CD4-positive, alpha-beta T cell (primary cell): ENCODE measurements at regions not wholly inside any gene's neighbourhood (a gene's known extent, or its start where the extent isn't known, plus 50 kb on each side); places are given as distances from the start of the nearest gene placed in this dataset.

Experiments used
- ATAC-seq: fragments of 200-7000 bp; cut with Tn5 transposase; one replicate; pipeline ENCODE4 v1.10.0; 2022; ENCODE audit warnings: mild to moderate bottlenecking; ENCODE audit not compliant: poor library complexity
- CTCF ChIA-PET: fragments of 350-600 bp; sonication (Branson Sonifier 250); formaldehyde crosslinking; loops from one replicate; lab custom pipeline; 2021; ENCODE audit warnings: antibody characterized with exemption, inconsistent platforms; lab: Charles Lee
- POLR2A ChIA-PET: fragments of 350-600 bp; sonication (Branson Sonifier 250); formaldehyde crosslinking; loops from one replicate; lab custom pipeline; 2021; ENCODE audit warnings: antibody characterized with exemption, inconsistent platforms; lab: Charles Lee
- DNase-seq, 14 experiments: peaks; one replicate each; pipeline ENCODE4 v3.0.0-alpha.2; 2013 to 2020; ENCODE audit warnings: mixed read lengths in 2 of 14
- H3K27ac ChIP-seq, 2 donors: one replicate each; pipeline versions ENCODE4 v1.5.1 to v1.7.0; 2013; ENCODE audit warnings: low read length in 2 of 2, low read depth in 1 of 2, mild to moderate bottlenecking in 1 of 2
- H3K27me3 ChIP-seq, 2 experiments: 1 replicate in 1 of 2; 2 replicates in 1 of 2; pipeline versions ENCODE4 v1.6.1 to v1.7.0; 2013; ENCODE audit warnings: low read length in 2 of 2, control low read depth in 1 of 2, mild to moderate bottlenecking in 1 of 2, moderate library complexity in 1 of 2; ENCODE audit not compliant: insufficient read depth in 2 of 2, control insufficient read depth in 1 of 2
- H3K36me3 ChIP-seq: one replicate; pipeline ENCODE4 v1.6.1; 2013; ENCODE audit warnings: low read length, control low read depth; ENCODE audit not compliant: insufficient read depth
- H3K4me1 ChIP-seq: one replicate; pipeline ENCODE4 v1.6.1; 2013; ENCODE audit warnings: low read length, control low read depth; ENCODE audit not compliant: insufficient read depth
- H3K4me3 ChIP-seq: one replicate; pipeline ENCODE4 v1.5.1; 2013; ENCODE audit warnings: mild to moderate bottlenecking, low read length, moderate library complexity
- H3K9me3 ChIP-seq, 2 experiments: 1 replicate in 1 of 2; 2 replicates in 1 of 2; pipeline versions ENCODE4 v1.6.1 to v1.7.0; 2013; ENCODE audit warnings: low read length in 2 of 2, mild to moderate bottlenecking in 2 of 2, control low read depth in 1 of 2, moderate library complexity in 1 of 2; ENCODE audit not compliant: control insufficient read depth in 1 of 2, insufficient read depth in 1 of 2
- H3K27ac Mint-ChIP-seq: one replicate; pipeline ENCODE4 v1.8.0; 2020; ENCODE audit warnings: mixed read lengths
- H3K27me3 Mint-ChIP-seq: one replicate; pipeline ENCODE4 v1.8.0; 2021; ENCODE audit warnings: mixed read lengths
- H3K36me3 Mint-ChIP-seq: one replicate; pipeline ENCODE4 v1.8.0; 2021; ENCODE audit warnings: low read depth, mixed read lengths
- H3K4me1 Mint-ChIP-seq: one replicate; pipeline ENCODE4 v1.8.0; 2021; ENCODE audit warnings: low read depth, mixed read lengths
- H3K4me3 Mint-ChIP-seq: one replicate; pipeline ENCODE4 v1.8.0; 2020; ENCODE audit warnings: mild to moderate bottlenecking, mixed read lengths
- H3K9me3 Mint-ChIP-seq: one replicate; pipeline ENCODE4 v1.8.0; 2020; ENCODE audit warnings: mixed read lengths
- CTCF ChIP-seq: fragments of 200-600 bp; IDR thresholded peaks from one replicate; pipeline ENCODE4 v1.8.0; 2022; ENCODE audit warnings: antibody characterized with exemption, mild to moderate bottlenecking
- intact Hi-C, 2 experiments: fragments of 100-400 bp; cut with DNase I in 1 of 2; cut with micrococcal nuclease in 1 of 2; formaldehyde crosslinking; loops; one replicate each; pipeline versions ENCODE4 v1.15.1 to v1.9.0; 2023 to 2025; cut with DNase I, micrococcal nuclease

- CTCF ChIA-PET = no interaction called here
- no peak for ATAC-seq
- TF ChIP-seq CTCF = no peak
These were observed 179.6 kb downstream of the DSC3 start for GRCh38 chr18:30862900-30863299.

GRCh38 chr18:30860741-30861140 lies 181.8 kb downstream of the DSC3 start:
- no peaks in the 10 kb centered on the region for H3K4me1 Mint-ChIP-seq
- no peak for ATAC-seq
- no peak for DNase-seq
- H3K9me3 Mint-ChIP-seq = peaks cover 7% of the 10 kb centered on the region
- intact Hi-C loops = no loop called here
- Histone ChIP-seq H3K27me3 (no peaks in the 10 kb centered on the region), H3K9me3 (no peaks in the 10 kb centered on the region), H3K4me1 (no peaks in the 10 kb centered on the region), H3K4me3 (no peak overlapping the region), H3K36me3 (no peaks in the 10 kb centered on the region), H3K27ac (no peak overlapping the region)
- CTCF ChIA-PET = no interaction called here
- TF ChIP-seq CTCF = no peak
- no peaks in the 10 kb centered on the region for H3K36me3 Mint-ChIP-seq
- no peak overlapping the region for H3K27ac Mint-ChIP-seq
- POLR2A ChIA-PET = no interaction called here
- H3K27me3 Mint-ChIP-seq = no peaks in the 10 kb centered on the region
- no peak overlapping the region for H3K4me3 Mint-ChIP-seq

More at GRCh38 chr18:30862900-30863299, 179.6 kb downstream of the DSC3 start:
- Mint-ChIP-seq H3K9me3 (peaks cover 7% of the 10 kb centered on the region), H3K4me3 (no peak overlapping the region), H3K27me3 (no peaks in the 10 kb centered on the region), H3K27ac (no peak overlapping the region), H3K36me3 (no peaks in the 10 kb centered on the region), H3K4me1 (no peaks in the 10 kb centered on the region)
- H3K4me1 ChIP-seq = no peaks in the 10 kb centered on the region
- intact Hi-C loops = no loop called here
- H3K27ac ChIP-seq = no peak overlapping the region
- H3K36me3 ChIP-seq = no peaks in the 10 kb centered on the region
- H3K4me3 ChIP-seq = no peak overlapping the region
- POLR2A ChIA-PET = no interaction called here
- no peaks in the 10 kb centered on the region for H3K9me3 ChIP-seq
- DNase-seq = no peak
- H3K27me3 ChIP-seq = no peaks in the 10 kb centered on the region

- ChIA-PET CTCF (no interaction called here), POLR2A (no interaction called here)
- H3K27ac ChIP-seq = no peak overlapping the region
- H3K4me1 ChIP-seq = no peaks in the 10 kb centered on the region
- peaks cover 3% of the 10 kb centered on the region for H3K9me3 Mint-ChIP-seq
- H3K4me3 Mint-ChIP-seq = no peak overlapping the region
- no peak overlapping the region for H3K27ac Mint-ChIP-seq
- H3K9me3 ChIP-seq = peaks cover 0 to 1% of the 10 kb centered on the region in 2 experiments
- no peaks in the 10 kb centered on the region for H3K36me3 ChIP-seq
- H3K36me3 Mint-ChIP-seq = no peaks in the 10 kb centered on the region
- no peaks in the 10 kb centered on the region for H3K27me3 ChIP-seq
- DNase-seq (no peak), ATAC-seq (no peak)
- intact Hi-C loops = no loop called here
- H3K27me3 Mint-ChIP-seq = no peaks in the 10 kb centered on the region
- no peak for TF ChIP-seq CTCF
- H3K4me1 Mint-ChIP-seq = no peaks in the 10 kb centered on the region
- no peak overlapping the region for H3K4me3 ChIP-seq
These were observed 183.5 kb downstream of the DSC3 start for GRCh38 chr18:30859036-30859435.
